A549 (cell line): ENCODE measurements at regions not wholly inside any gene's neighbourhood (a gene's known extent, or its start where the extent isn't known, plus 50 kb on each side); places are given as distances from the start of the nearest gene placed in this dataset.
A peak's percentile ranks its signal among the peaks of the same experiment; 100 is the strongest.

ENCODE experiments used
- ATAC-seq, 2 experiments: fragments of 200-7000 bp in 1 of 2; fragments of >200 bp in 1 of 2; cut with Nextera tagmentation in 1 of 2; cut with Tn5 transposase in 1 of 2; 3 replicates each; pipeline versions ENCODE4 v1.8.0 to v1.9.1; 2018 to 2020; ENCODE audit warnings: mild to moderate bottlenecking in 1 of 2, moderate library complexity in 1 of 2
- CTCF ChIA-PET: fragments of 300-600 bp; sonication (Branson Sonifier 250); formaldehyde crosslinking; extraction: SDS; loops from one replicate; lab custom pipeline; 2021; ENCODE audit warnings: antibody characterized with exemption, inconsistent platforms; lab: Yijun Ruan, JAX
- POLR2A ChIA-PET: fragments of 350-600 bp; formaldehyde crosslinking; extraction: SDS; loops from one replicate; lab custom pipeline; 2021; ENCODE audit warnings: antibody characterized with exemption, inconsistent platforms; lab: Yijun Ruan, JAX
- DNase-seq, 2 experiments: peaks; one replicate each; pipeline versions ENCODE4 v3.0.0 to v3.0.0-alpha.2; 2011 to 2016; ENCODE audit warnings: low read depth in 1 of 2, low spot score in 1 of 2
- FAIRE-seq: peaks from 2 replicates; lab custom pipeline; 2011; peaks lifted over from hg19 to GRCh38; lab: Jason Lieb, UNC
- H3K27ac ChIP-seq, 2 experiments: fragments of >200 bp; sonication (Bioruptor Twin); formaldehyde crosslinking; 3 replicates each; pipeline ENCODE4 v1.5.1; 2016 to 2017
- H3K4me1 ChIP-seq: fragments of >200 bp; sonication (Bioruptor Twin); formaldehyde crosslinking; 3 replicates; pipeline ENCODE4 v1.6.1; 2016
- H3K4me2 ChIP-seq: fragments of >200 bp; sonication (Bioruptor Twin); formaldehyde crosslinking; 3 replicates; pipeline ENCODE4 v1.6.1; 2016
- H3K4me3 ChIP-seq: fragments of >200 bp; sonication (Bioruptor Twin); formaldehyde crosslinking; 3 replicates; pipeline ENCODE4 v1.5.1; 2016
- H3K9me3 ChIP-seq: fragments of >200 bp; sonication (Bioruptor Twin); formaldehyde crosslinking; 3 replicates; pipeline ENCODE4 v1.6.1; 2016
- BCL3 ChIP-seq: fragments of >200 bp; sonication (Bioruptor Twin); formaldehyde crosslinking; IDR thresholded peaks from 3 replicates; pipeline ENCODE4 v1.6.1; 2016
- CHD2 ChIP-seq: fragments of 150-350 bp; IDR thresholded peaks from 2 replicates; pipeline ENCODE4 v1.6.1; 2014; ENCODE audit warnings: low read length; ENCODE audit not compliant: partially characterized antibody
- CHD4 ChIP-seq: fragments of 200-600 bp; sonication (generic); IDR thresholded peaks from 2 replicates; pipeline ENCODE4 v1.6.1; 2016; ENCODE audit warnings: antibody characterized with exemption, mild to moderate bottlenecking, borderline replicate concordance
- CTCF ChIP-seq: fragments of >200 bp; sonication (Bioruptor Twin); formaldehyde crosslinking; IDR thresholded peaks from 3 replicates; pipeline ENCODE4 v1.5.1; 2016
- EHMT2 ChIP-seq: fragments of 200-600 bp; sonication (generic); IDR thresholded peaks from 2 replicates; pipeline ENCODE4 v1.6.1; 2016; ENCODE audit warnings: antibody characterized with exemption, low read depth, mild to moderate bottlenecking, moderate library complexity
- ELK1 ChIP-seq: fragments of 150-350 bp; IDR thresholded peaks from 2 replicates; pipeline ENCODE4 v1.6.1; 2014; ENCODE audit warnings: low read depth, mild to moderate bottlenecking, low read length
- ESRRA ChIP-seq: fragments of 150-350 bp; IDR thresholded peaks from 2 replicates; pipeline ENCODE4 v1.6.1; 2014; ENCODE audit warnings: mild to moderate bottlenecking, low read length, borderline replicate concordance
- FOXS1 ChIP-seq: fragments of 250-450 bp; sonication (Bioruptor Pico); IDR thresholded peaks from 2 replicates; pipeline ENCODE4 v1.5.0; 2020; ENCODE audit warnings: mild to moderate bottlenecking, moderate library complexity
- GATA3 ChIP-seq: IDR thresholded peaks from 2 replicates; pipeline ENCODE4 v1.6.1; 2012; ENCODE audit warnings: borderline replicate concordance
- HEYL ChIP-seq: fragments of 250-450 bp; sonication (Bioruptor Pico); IDR thresholded peaks from 2 replicates; pipeline ENCODE4 v1.8.0; 2021; ENCODE audit warnings: mild to moderate bottlenecking, moderate library complexity
- JUNB ChIP-seq: fragments of >200 bp; sonication (Bioruptor Twin); formaldehyde crosslinking; IDR thresholded peaks from 2 replicates; pipeline ENCODE4 v1.6.1; 2016
- KDM1A ChIP-seq: fragments of 200-600 bp; sonication (generic); IDR thresholded peaks from 2 replicates; pipeline ENCODE4 v1.6.1; 2016; ENCODE audit warnings: low read depth, mild to moderate bottlenecking
- MAFK ChIP-seq: fragments of 450-650 bp; IDR thresholded peaks from 2 replicates; pipeline ENCODE4 v1.6.1; 2014; ENCODE audit not compliant: partially characterized antibody
- MAZ ChIP-seq: fragments of 150-350 bp; IDR thresholded peaks from 2 replicates; pipeline ENCODE4 v1.6.1; 2014; ENCODE audit warnings: antibody characterized with exemption, low read depth, low read length, borderline replicate concordance
- POLR2AphosphoS2 ChIP-seq: conservative IDR thresholded peaks from 2 replicates; pipeline ENCODE4 v1.6.1; 2012; ENCODE audit warnings: low read length, improper control_type of control experiment, inconsistent platforms
- RAD21 ChIP-seq, 2 experiments: fragments of >200 bp in 1 of 2; sonication (Bioruptor Twin) in 1 of 2; formaldehyde crosslinking in 1 of 2; IDR thresholded peaks in 1 of 2; conservative IDR thresholded peaks in 1 of 2; 2 replicates in 1 of 2; 3 replicates in 1 of 2; pipeline ENCODE4 v1.6.1; 2012 to 2018; ENCODE audit warnings: inconsistent platforms in 1 of 2
- RFX5 ChIP-seq: fragments of 450-650 bp; IDR thresholded peaks from 2 replicates; pipeline ENCODE4 v1.7.1; 2014; ENCODE audit warnings: antibody characterized with exemption, mild to moderate bottlenecking, moderate library complexity
- SREBF2 ChIP-seq: fragments of 450-650 bp; IDR thresholded peaks from 2 replicates; pipeline ENCODE4 v1.6.1; 2014; ENCODE audit warnings: mild to moderate bottlenecking, moderate library complexity
- TFCP2L1 ChIP-seq: fragments of 250-450 bp; sonication (Bioruptor Pico); IDR thresholded peaks from 2 replicates; pipeline ENCODE4 v1.5.0; 2021; ENCODE audit warnings: mild to moderate bottlenecking
- TP53 ChIP-seq: fragments of 250-450 bp; sonication (Bioruptor Pico); IDR thresholded peaks from 2 replicates; pipeline ENCODE4 v1.5.0; 2021; ENCODE audit warnings: mild to moderate bottlenecking, moderate library complexity
- USF2 ChIP-seq: fragments of 450-650 bp; IDR thresholded peaks from 2 replicates; pipeline ENCODE4 v1.6.1; 2014; ENCODE audit warnings: antibody characterized with exemption
- ZFP36 ChIP-seq: fragments of 450-650 bp; IDR thresholded peaks from 2 replicates; pipeline ENCODE4 v1.6.1; 2014; ENCODE audit warnings: borderline replicate concordance; ENCODE audit not compliant: partially characterized antibody
- ZSCAN20 ChIP-seq: fragments of 250-450 bp; sonication (Bioruptor Pico); IDR thresholded peaks from 2 replicates; pipeline ENCODE4 v1.8.0; 2022; ENCODE audit warnings: mild to moderate bottlenecking, moderate library complexity
- WGBS: methylation state at CpG from one replicate; pipeline ENCODE4 v1.1.6; 2017; ENCODE audit errors: missing lambda C conversion rate; 5-methylcytosine and 5-hydroxymethylcytosine counted together

- TF ChIP-seq CTCF (no peak), MAZ (no peak), POLR2AphosphoS2 (no peak), HEYL (CRISPR knock-in tag) (no peak), TP53 (CRISPR knock-in tag) (no peak), ELK1 (no peak), CHD2 (no peak), ZFP36 (no peak)
- DNase-seq (no peak), FAIRE-seq (no peak), ATAC-seq (no peak)
- Histone ChIP-seq H3K4me3 (no peak overlapping the region), H3K9me3 (no peaks in the 10 kb centered on the region), H3K27ac (no peak overlapping the region; a peak in 1 of 6 replicates), H3K4me1 (no peaks in the 10 kb centered on the region), H3K4me2 (no peak overlapping the region)
- POLR2A ChIA-PET: no interaction called here
- CTCF ChIA-PET: interaction anchor here (0.6 kb wide), 1 partner anchor 291 kb away, joined by 3 read pairs; no protein-coding TSS in a partner anchor
- WGBS: 0% methylated on average over 1 of the region's 1 CpG
Observed at GRCh38 chr12:91854725-91855124, 290.9 kb downstream of the BTG1 start.

GRCh38 chr12:91853350-91854127 is 292.1 kb downstream of the BTG1 start:
- CTCF ChIA-PET: no interaction called here
- no peak for FAIRE-seq

GRCh38 chr12:91852634-91853033 is 293.0 kb downstream of the BTG1 start:
- DNase-seq (no peak), ATAC-seq (no peak), FAIRE-seq (no peak)
- H3K4me1 ChIP-seq: no peaks in the 10 kb centered on the region
- POLR2A ChIA-PET: no interaction called here
- H3K27ac ChIP-seq: no peak overlapping the region
- CTCF ChIA-PET: no interaction called here
- WGBS: 70% methylated on average over 2 of the region's 2 CpGs
- no peak overlapping the region for H3K4me2 ChIP-seq
- no peaks in the 10 kb centered on the region for H3K9me3 ChIP-seq
- H3K4me3 ChIP-seq: no peak overlapping the region
- TF ChIP-seq FOXS1 (CRISPR knock-in tag) (no peak), ESRRA (no peak), ZFP36 (no peak), SREBF2 (no peak), CHD4 (no peak), RFX5 (no peak), GATA3 (no peak), ELK1 (no peak), USF2 (no peak), TFCP2L1 (no peak), BCL3 (no peak), CHD2 (no peak), JUNB (no peak), EHMT2 (no peak), RAD21 (conservative IDR thresholded peaks at IDR 0.05 in 1 of 2, IDR thresholded peaks at IDR 0.05 in 1 of 2) (no peak), ZSCAN20 (no peak)

More at GRCh38 chr12:91853350-91854127, 292.1 kb downstream of the BTG1 start:
- Histone ChIP-seq H3K4me1 (no peaks in the 10 kb centered on the region), H3K4me3 (no peak overlapping the region), H3K9me3 (no peaks in the 10 kb centered on the region), H3K4me2 (no peak overlapping the region), H3K27ac (no peak overlapping the region)
- 44% methylated on average over 5 of the region's 5 CpGs for WGBS
- TF ChIP-seq MAFK (peak; percentile 6), KDM1A (no peak)
- POLR2A ChIA-PET: no interaction called here
- no peak for DNase-seq
- no peak for ATAC-seq
